ENCODE measurements at regions not wholly inside any gene's neighbourhood (a gene's known extent, or its start where the extent isn't known, plus 50 kb on each side); places are given as distances from the start of the nearest gene placed in this dataset.

GRCh38 chr13:40155201-40155600 lies 499.7 kb downstream of the COG6 start:
- no peak overlapping the region for H3K4me3 ChIP-seq
- no peak for ATAC-seq
- no peak for TF ChIP-seq CTCF (IDR thresholded peaks at IDR 0.05)
- WGBS, 3 donors, result 96 to 97% (median 97%) methylated on average over 2 of the region's 2 CpGs
- H3K36me3 ChIP-seq (ENCODE audit: insufficient read depth in 1 of 2, low read depth in 1 of 2), result no peaks in the 10 kb centered on the region
- H3K9me3 ChIP-seq, result no peaks in the 10 kb centered on the region
- DNase-seq, result no peak
- no peak overlapping the region for H3K27ac ChIP-seq
- no peaks in the 10 kb centered on the region for H3K4me1 ChIP-seq
- H3K27me3 ChIP-seq (ENCODE audit: insufficient read depth in 3 of 3, low read length in 2 of 3), result no peaks in the 10 kb centered on the region
- intact Hi-C loops (cut with DNase I), result no loop called here

GRCh38 chr13:40158218-40158617 lies 502.8 kb downstream of the COG6 start:
- 71 to 76% (median 74%) methylated on average over 1 of the region's 1 CpG for WGBS, 3 donors
- no peak for ATAC-seq

GRCh38 chr13:40158757-40159156 lies 503.3 kb downstream of the COG6 start:
- 90 to 97% (median 92%) methylated on average over 4 of the region's 4 CpGs for WGBS, 3 donors
- no peak for ATAC-seq
- no peaks in the 10 kb centered on the region for H3K4me1 ChIP-seq
- no peak overlapping the region for H3K27ac ChIP-seq
- intact Hi-C loops (cut with DNase I), result no loop called here
- H3K27me3 ChIP-seq (ENCODE audit: insufficient read depth in 3 of 3, low read length in 2 of 3), result no peaks in the 10 kb centered on the region
- H3K4me3 ChIP-seq, result no peak overlapping the region
- DNase-seq, result no peak
- H3K36me3 ChIP-seq (ENCODE audit: insufficient read depth in 1 of 2, low read depth in 1 of 2), result no peaks in the 10 kb centered on the region
- H3K9me3 ChIP-seq, result no peaks in the 10 kb centered on the region
- no peak for TF ChIP-seq CTCF (IDR thresholded peaks at IDR 0.05)

More at GRCh38 chr13:40158218-40158617, 502.8 kb downstream of the COG6 start:
- DNase-seq, result no peak
- intact Hi-C loops (cut with DNase I), result no loop called here
- no peaks in the 10 kb centered on the region for H3K36me3 ChIP-seq (ENCODE audit: insufficient read depth in 1 of 2, low read depth in 1 of 2)
- H3K27ac ChIP-seq, result no peak overlapping the region
- no peaks in the 10 kb centered on the region for H3K9me3 ChIP-seq
- no peak for TF ChIP-seq CTCF (IDR thresholded peaks at IDR 0.05)
- no peak overlapping the region for H3K4me3 ChIP-seq
- H3K4me1 ChIP-seq, result no peaks in the 10 kb centered on the region
- no peaks in the 10 kb centered on the region for H3K27me3 ChIP-seq (ENCODE audit: insufficient read depth in 3 of 3, low read length in 2 of 3)

GRCh38 chr13:40159736-40160135 lies 504.3 kb downstream of the COG6 start:
- H3K27me3 ChIP-seq (ENCODE audit: insufficient read depth in 3 of 3, low read length in 2 of 3), result no peaks in the 10 kb centered on the region
- no peaks in the 10 kb centered on the region for H3K9me3 ChIP-seq
- 97 to 99% (median 98%) methylated on average over 4 of the region's 4 CpGs for WGBS, 3 donors
- no peaks in the 10 kb centered on the region for H3K36me3 ChIP-seq (ENCODE audit: insufficient read depth in 1 of 2, low read depth in 1 of 2)
- H3K4me3 ChIP-seq, result no peak overlapping the region
- intact Hi-C loops (cut with DNase I), result no loop called here
- no peaks in the 10 kb centered on the region for H3K4me1 ChIP-seq
- DNase-seq (no peak), ATAC-seq (no peak)
- TF ChIP-seq CTCF (IDR thresholded peaks at IDR 0.05), result no peak
- no peak overlapping the region for H3K27ac ChIP-seq

GRCh38 chr13:40160618-40161350 lies 505.3 kb downstream of the COG6 start:
- DNase-seq (no peak), ATAC-seq (no peak)
- no peaks in the 10 kb centered on the region for H3K36me3 ChIP-seq (ENCODE audit: insufficient read depth in 1 of 2, low read depth in 1 of 2)
- TF ChIP-seq CTCF (IDR thresholded peaks at IDR 0.05), result no peak
- no peak overlapping the region for H3K27ac ChIP-seq
- H3K9me3 ChIP-seq, result no peaks in the 10 kb centered on the region
- H3K27me3 ChIP-seq (ENCODE audit: insufficient read depth in 3 of 3, low read length in 2 of 3), result no peaks in the 10 kb centered on the region
- no peaks in the 10 kb centered on the region for H3K4me1 ChIP-seq
- H3K4me3 ChIP-seq, result no peak overlapping the region
- 82 to 89% (median 87%) methylated on average over 7 of the region's 7 CpGs for WGBS, 3 donors
- intact Hi-C loops (cut with DNase I), result no loop called here
